CD4-positive, alpha-beta memory T cell (primary cell): ENCODE measurements at regions not wholly inside any gene's neighbourhood (a gene's known extent, or its start where the extent isn't known, plus 50 kb on each side); places are given as distances from the start of the nearest gene placed in this dataset.
"Not testable (repeated sequence)": the region's sequence is repeated elsewhere in the genome, so short reads cannot be mapped to it uniquely, and the experiment has no call there.

Experiments
- CTCF ChIA-PET: fragments of 350-600 bp; sonication (Branson Sonifier 250); formaldehyde crosslinking; loops from one replicate; lab custom pipeline; 2021; ENCODE audit warnings: inconsistent platforms; ENCODE audit not compliant: partially characterized antibody; lab: Charles Lee
- POLR2A ChIA-PET: fragments of 350-600 bp; sonication (Branson Sonifier 250); formaldehyde crosslinking; loops from one replicate; lab custom pipeline; 2021; ENCODE audit not compliant: partially characterized antibody; lab: Charles Lee
- DNase-seq, 5 donors: peaks; one replicate each; pipeline versions ENCODE4 v3.0.0 to v3.0.0-alpha.2; 2020 to 2022; ENCODE audit warnings: mixed read lengths in 1 of 5
- H3K27ac ChIP-seq: one replicate; pipeline ENCODE4 v1.7.0; 2013; ENCODE audit warnings: low read depth, low read length
- H3K27me3 ChIP-seq: 2 replicates; pipeline ENCODE4 v1.7.0; 2013; ENCODE audit warnings: mild to moderate bottlenecking, low read length, moderate library complexity; ENCODE audit not compliant: insufficient read depth
- H3K36me3 ChIP-seq: 2 replicates; pipeline ENCODE4 v1.7.0; 2013; ENCODE audit warnings: mild to moderate bottlenecking, low read length, moderate library complexity; ENCODE audit not compliant: insufficient read depth
- H3K4me1 ChIP-seq: 2 replicates; pipeline ENCODE4 v1.7.0; 2013; ENCODE audit warnings: mild to moderate bottlenecking, low read length, moderate library complexity; ENCODE audit not compliant: insufficient read depth
- H3K4me3 ChIP-seq, 2 donors: one replicate each; pipeline ENCODE4 v1.7.0; 2013; ENCODE audit warnings: low read length in 2 of 2, mild to moderate bottlenecking in 1 of 2
- H3K9me3 ChIP-seq, 2 donors: one replicate each; pipeline ENCODE4 v1.7.0; 2013; ENCODE audit warnings: low read length in 2 of 2, control low read depth in 1 of 2; ENCODE audit not compliant: control insufficient read depth in 1 of 2
- H3K27ac Mint-ChIP-seq, 7 donors: one replicate each; pipeline ENCODE4 v1.8.0; 2020 to 2021; ENCODE audit warnings: mixed read lengths in 7 of 7, mild to moderate bottlenecking in 6 of 7, inconsistent platforms in 3 of 7, moderate library complexity in 3 of 7
- H3K27me3 Mint-ChIP-seq, 2 donors: one replicate each; pipeline ENCODE4 v1.8.0; 2020 to 2021; ENCODE audit warnings: mixed read lengths in 2 of 2
- H3K36me3 Mint-ChIP-seq, 2 donors: one replicate each; pipeline ENCODE4 v1.8.0; 2020 to 2021; ENCODE audit warnings: mixed read lengths in 2 of 2, inconsistent platforms in 1 of 2, mild to moderate bottlenecking in 1 of 2
- H3K4me1 Mint-ChIP-seq, 4 donors: one replicate each; pipeline ENCODE4 v1.8.0; 2020 to 2021; ENCODE audit warnings: mixed read lengths in 4 of 4, mild to moderate bottlenecking in 1 of 4
- H3K4me3 Mint-ChIP-seq, 8 donors: one replicate each; pipeline ENCODE4 v1.8.0; 2020 to 2021; ENCODE audit warnings: mixed read lengths in 8 of 8, mild to moderate bottlenecking in 7 of 8, moderate library complexity in 6 of 8, inconsistent platforms in 3 of 8
- H3K9me3 Mint-ChIP-seq, 8 donors: one replicate each; pipeline ENCODE4 v1.8.0; 2020 to 2021; ENCODE audit warnings: mixed read lengths in 8 of 8, mild to moderate bottlenecking in 5 of 8, inconsistent platforms in 3 of 8, moderate library complexity in 1 of 8
- intact Hi-C: fragments of 100-400 bp; cut with micrococcal nuclease; formaldehyde crosslinking; loops from one replicate; pipeline ENCODE4 v1.15.1; 2023

- Mint-ChIP-seq H3K4me1 (peaks cover 3 to 18% (median 6%) of the 10 kb centered on the region in 4 donors), H3K4me3 (peak overlapping the region in 4 of 8 donors; percentile 29 to 61 (median 40)), H3K9me3 (peaks cover 2 to 15% (median 6%) of the 10 kb centered on the region in 8 donors), H3K27me3 (peaks cover 9 to 29% of the 10 kb centered on the region in 2 donors)
- intact Hi-C loops, POLR2A ChIA-PET, H3K4me3 ChIP-seq, H3K4me1 ChIP-seq, H3K36me3 ChIP-seq, H3K27ac Mint-ChIP-seq, H3K27ac ChIP-seq, H3K27me3 ChIP-seq, H3K36me3 Mint-ChIP-seq, H3K9me3 ChIP-seq, DNase-seq, CTCF ChIA-PET: not testable (repeated sequence)
Observed at GRCh38 chr6:57793398-57793762, 475.9 kb downstream of the PRIM2 start.

- H3K9me3 ChIP-seq, H3K27ac ChIP-seq, CTCF ChIA-PET, DNase-seq, H3K4me1 ChIP-seq, H3K27me3 ChIP-seq, H3K36me3 Mint-ChIP-seq, intact Hi-C loops, H3K36me3 ChIP-seq, H3K4me3 ChIP-seq, H3K4me1 Mint-ChIP-seq, POLR2A ChIA-PET: not testable (repeated sequence)
- Mint-ChIP-seq H3K4me3 (peak overlapping the region; percentile 33 to 70 (median 59)), H3K27me3 (peaks cover 22 to 28% of the 10 kb centered on the region in 2 donors), H3K9me3 (peaks cover 0 to 20% (median 14%) of the 10 kb centered on the region in 8 donors), H3K27ac (peak overlapping the region in 1 of 7 donors; percentile 35)
Observed at GRCh38 chr6:57799703-57800479, 482.5 kb downstream of the PRIM2 start.

GRCh38 chr6:57808581-57808980 is 491.2 kb downstream of the PRIM2 start:
- H3K4me1 Mint-ChIP-seq, H3K4me1 ChIP-seq, H3K27ac Mint-ChIP-seq, H3K27ac ChIP-seq, H3K36me3 ChIP-seq, CTCF ChIA-PET, H3K27me3 ChIP-seq, H3K36me3 Mint-ChIP-seq, H3K4me3 ChIP-seq, intact Hi-C loops, H3K9me3 ChIP-seq, POLR2A ChIA-PET, H3K4me3 Mint-ChIP-seq: not testable (repeated sequence)
- peaks cover 2 to 26% (median 5%) of the 10 kb centered on the region in 8 donors for H3K9me3 Mint-ChIP-seq
- peak in 1 of 5 donors; percentile 16 for DNase-seq
- peaks cover 32 to 36% of the 10 kb centered on the region in 2 donors for H3K27me3 Mint-ChIP-seq

- H3K4me3 ChIP-seq, H3K4me1 Mint-ChIP-seq, H3K27ac ChIP-seq, H3K4me3 Mint-ChIP-seq, DNase-seq, H3K36me3 Mint-ChIP-seq, POLR2A ChIA-PET, H3K27me3 ChIP-seq, intact Hi-C loops, H3K9me3 ChIP-seq, H3K4me1 ChIP-seq, CTCF ChIA-PET, H3K36me3 ChIP-seq, H3K27ac Mint-ChIP-seq: not testable (repeated sequence)
- Mint-ChIP-seq H3K27me3 (peaks cover 36 to 40% of the 10 kb centered on the region in 2 donors), H3K9me3 (peaks cover 2 to 26% (median 5%) of the 10 kb centered on the region in 8 donors)
Observed at GRCh38 chr6:57809454-57809853, 492.0 kb downstream of the PRIM2 start.

- H3K4me1 ChIP-seq, H3K36me3 ChIP-seq, H3K9me3 ChIP-seq, H3K27ac Mint-ChIP-seq, H3K4me3 ChIP-seq, H3K27ac ChIP-seq, H3K4me1 Mint-ChIP-seq, H3K27me3 ChIP-seq, DNase-seq, POLR2A ChIA-PET, H3K36me3 Mint-ChIP-seq, intact Hi-C loops, CTCF ChIA-PET: not testable (repeated sequence)
- Mint-ChIP-seq H3K4me3 (peak overlapping the region in 2 of 8 donors; percentile 22 to 59), H3K27me3 (peaks cover 26 to 28% of the 10 kb centered on the region in 2 donors), H3K9me3 (peaks cover 2 to 15% (median 5%) of the 10 kb centered on the region in 8 donors)
Observed at GRCh38 chr6:57813271-57814075, 496.0 kb downstream of the PRIM2 start.

GRCh38 chr6:57815826-57816225 is 498.4 kb downstream of the PRIM2 start:
- H3K4me3 Mint-ChIP-seq, CTCF ChIA-PET: not testable (repeated sequence)

GRCh38 chr6:57821325-57821724 is 503.9 kb downstream of the PRIM2 start:
- intact Hi-C loops, H3K4me1 ChIP-seq, POLR2A ChIA-PET, H3K27ac Mint-ChIP-seq, H3K36me3 Mint-ChIP-seq, H3K4me1 Mint-ChIP-seq, H3K36me3 ChIP-seq, H3K4me3 ChIP-seq, CTCF ChIA-PET, H3K27me3 ChIP-seq, DNase-seq, H3K9me3 ChIP-seq, H3K27ac ChIP-seq, H3K4me3 Mint-ChIP-seq: not testable (repeated sequence)
- peaks cover 18 to 20% of the 10 kb centered on the region in 2 donors for H3K27me3 Mint-ChIP-seq
- peaks cover 0 to 20% (median 10%) of the 10 kb centered on the region in 8 donors for H3K9me3 Mint-ChIP-seq

More at GRCh38 chr6:57815826-57816225, 498.4 kb downstream of the PRIM2 start:
- H3K9me3 ChIP-seq, POLR2A ChIA-PET, H3K27ac ChIP-seq, H3K36me3 Mint-ChIP-seq, H3K27me3 ChIP-seq, H3K4me3 ChIP-seq, H3K9me3 Mint-ChIP-seq, intact Hi-C loops, H3K4me1 ChIP-seq, H3K36me3 ChIP-seq, H3K4me1 Mint-ChIP-seq, DNase-seq, H3K27ac Mint-ChIP-seq: not testable (repeated sequence)
- peaks cover 13 to 19% of the 10 kb centered on the region in 2 donors for H3K27me3 Mint-ChIP-seq
